WTC11 (cell line): ENCODE measurements at regions not wholly inside any gene's neighbourhood (a gene's known extent, or its start where the extent isn't known, plus 50 kb on each side); places are given as distances from the start of the nearest gene placed in this dataset.

Source experiments
- ATAC-seq: fragments of 200-7000 bp; cut with Tn5 transposase; 2 replicates; pipeline ENCODE4 v1.10.0; 2021; ENCODE audit warnings: mild to moderate bottlenecking, moderate library complexity
- CTCF ChIA-PET: fragments of 300-600 bp; sonication (Branson Sonifier 250); formaldehyde crosslinking; loops from one replicate; lab custom pipeline; 2021; ENCODE audit warnings: antibody characterized with exemption; lab: Charles Lee
- POLR2A ChIA-PET: fragments of 350-600 bp; sonication (Branson Sonifier 250); formaldehyde crosslinking; loops from one replicate; lab custom pipeline; 2021; ENCODE audit warnings: antibody characterized with exemption; lab: Charles Lee
- DNase-seq: peaks from one replicate; pipeline ENCODE4 v3.0.0; 2021; ENCODE audit warnings: low spot score
- H3K27ac Mint-ChIP-seq: 2 replicates; pipeline ENCODE4 v1.8.0; 2021; ENCODE audit warnings: mixed read lengths
- H3K27me3 Mint-ChIP-seq: 2 replicates; pipeline ENCODE4 v1.8.0; 2021; ENCODE audit warnings: low read depth, mild to moderate bottlenecking, moderate library complexity, mixed read lengths
- H3K36me3 Mint-ChIP-seq: 2 replicates; pipeline ENCODE4 v1.8.0; 2021; ENCODE audit warnings: mixed read lengths
- H3K4me1 Mint-ChIP-seq: 2 replicates; pipeline ENCODE4 v1.8.0; 2022; ENCODE audit warnings: mixed read lengths
- H3K4me3 Mint-ChIP-seq: 2 replicates; pipeline ENCODE4 v1.8.0; 2021; ENCODE audit warnings: mild to moderate bottlenecking, moderate library complexity, mixed read lengths
- H3K9me3 Mint-ChIP-seq: 2 replicates; pipeline ENCODE4 v1.8.0; 2021; ENCODE audit warnings: mixed read lengths
- JAZF1 ChIP-seq: fragments of 250-450 bp; sonication (Bioruptor Pico); IDR thresholded peaks from 2 replicates; pipeline ENCODE4 v1.9.0; 2021; ENCODE audit warnings: moderate library complexity, mild to moderate bottlenecking, inconsistent platforms
- NFE2L1 ChIP-seq: sonication (generic); formaldehyde crosslinking; IDR thresholded peaks from 2 replicates; pipeline ENCODE4 v1.8.1; 2023; ENCODE audit warnings: missing genetic modification reagents
- NR3C1 ChIP-seq: sonication (generic); formaldehyde crosslinking; conservative IDR thresholded peaks from 2 replicates; pipeline ENCODE4 v1.8.1; 2023; ENCODE audit warnings: low read depth, mild to moderate bottlenecking, missing genetic modification reagents
- ZNF263 ChIP-seq: sonication (generic); formaldehyde crosslinking; IDR thresholded peaks from 2 replicates; pipeline ENCODE4 v1.8.1; 2022; ENCODE audit warnings: low read depth, mild to moderate bottlenecking, moderate library complexity, missing genetic modification reagents
- ZNF423 ChIP-seq: fragments of 250-450 bp; sonication (Bioruptor Pico); IDR thresholded peaks from 2 replicates; pipeline ENCODE4 v2.1.2; 2022; ENCODE audit warnings: mild to moderate bottlenecking, moderate library complexity
- TF ChIP-seq, protein P1 (sequence below): sonication (generic); formaldehyde crosslinking; IDR thresholded peaks from 2 replicates; pipeline ENCODE4 v1.8.0; 2022; ENCODE audit warnings: mild to moderate bottlenecking, missing genetic modification reagents
- TF ChIP-seq, protein P2 (sequence below): sonication (generic); formaldehyde crosslinking; IDR thresholded peaks from 2 replicates; pipeline ENCODE4 v1.8.0; 2023; ENCODE audit warnings: missing genetic modification reagents
- TF ChIP-seq, protein P3 (sequence below): sonication (generic); formaldehyde crosslinking; IDR thresholded peaks from 2 replicates; pipeline ENCODE4 v1.8.1; 2023; ENCODE audit warnings: mild to moderate bottlenecking, missing genetic modification reagents, moderate library complexity
- TF ChIP-seq, protein P4 (sequence below): fragments of 250-450 bp; sonication (Bioruptor Pico); IDR thresholded peaks from 2 replicates; pipeline ENCODE4 v1.9.0; 2021; ENCODE audit warnings: mild to moderate bottlenecking
- TF ChIP-seq, protein P5 (sequence below): sonication (generic); formaldehyde crosslinking; conservative IDR thresholded peaks from 2 replicates; pipeline ENCODE4 v1.8.1; 2023; ENCODE audit warnings: mild to moderate bottlenecking, low read depth, missing genetic modification reagents, moderate library complexity
- TF ChIP-seq, protein P6 (sequence below): fragments of 200-600 bp; IDR thresholded peaks from 2 replicates; pipeline ENCODE4 v1.8.0; 2022; ENCODE audit warnings: antibody characterized with exemption
- TF ChIP-seq, protein P7 (sequence below): sonication (generic); formaldehyde crosslinking; IDR thresholded peaks from 2 replicates; pipeline ENCODE4 v1.8.0; 2023; ENCODE audit warnings: missing genetic modification reagents, mild to moderate bottlenecking, borderline replicate concordance
- TF ChIP-seq, protein P8 (sequence below): fragments of 250-450 bp; sonication (Bioruptor Pico); IDR thresholded peaks from 2 replicates; pipeline ENCODE4 v1.9.0; 2021; ENCODE audit warnings: moderate library complexity, mild to moderate bottlenecking, inconsistent platforms, borderline replicate concordance

DNA sequence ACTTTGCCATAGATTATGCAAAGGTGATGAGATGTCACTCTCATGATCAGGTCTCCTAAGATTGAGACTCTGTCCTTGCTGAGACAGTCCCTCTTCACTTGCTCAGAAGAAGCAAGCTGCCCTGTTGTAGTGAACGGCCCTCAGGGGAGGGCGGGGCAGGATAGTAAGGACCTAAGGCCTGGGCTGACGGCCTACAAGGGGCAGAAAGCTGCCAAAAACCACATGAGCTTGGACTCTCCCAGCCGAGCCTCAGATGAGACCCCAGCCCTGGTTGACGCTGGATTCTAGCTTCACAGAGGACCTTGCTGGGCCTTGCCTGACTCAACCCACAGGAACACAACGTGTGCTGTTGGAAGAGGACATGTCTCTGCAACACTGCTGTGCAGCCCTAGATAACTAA is 1182.5 kb downstream of the TBC1D22A start:
- Mint-ChIP-seq H3K4me3 (no peak overlapping the region), H3K27ac (no peak overlapping the region), H3K9me3 (peaks cover 28% of the 10 kb centered on the region), H3K4me1 (peaks cover 8% of the 10 kb centered on the region), H3K27me3 (no peaks in the 10 kb centered on the region), H3K36me3 (no peaks in the 10 kb centered on the region)
- ATAC-seq (no peak), DNase-seq (no peak)
- no peak for TF ChIP-seq JAZF1 (CRISPR knock-in tag)
- TF ChIP-seq NR3C1, result no peak
- TF ChIP-seq, protein P1, sequence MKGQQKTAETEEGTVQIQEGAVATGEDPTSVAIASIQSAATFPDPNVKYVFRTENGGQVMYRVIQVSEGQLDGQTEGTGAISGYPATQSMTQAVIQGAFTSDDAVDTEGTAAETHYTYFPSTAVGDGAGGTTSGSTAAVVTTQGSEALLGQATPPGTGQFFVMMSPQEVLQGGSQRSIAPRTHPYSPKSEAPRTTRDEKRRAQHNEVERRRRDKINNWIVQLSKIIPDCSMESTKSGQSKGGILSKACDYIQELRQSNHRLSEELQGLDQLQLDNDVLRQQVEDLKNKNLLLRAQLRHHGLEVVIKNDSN (CRISPR knock-in tag), result no peak
- POLR2A ChIA-PET, result no interaction called here
- CTCF ChIA-PET, result no interaction called here

DNA sequence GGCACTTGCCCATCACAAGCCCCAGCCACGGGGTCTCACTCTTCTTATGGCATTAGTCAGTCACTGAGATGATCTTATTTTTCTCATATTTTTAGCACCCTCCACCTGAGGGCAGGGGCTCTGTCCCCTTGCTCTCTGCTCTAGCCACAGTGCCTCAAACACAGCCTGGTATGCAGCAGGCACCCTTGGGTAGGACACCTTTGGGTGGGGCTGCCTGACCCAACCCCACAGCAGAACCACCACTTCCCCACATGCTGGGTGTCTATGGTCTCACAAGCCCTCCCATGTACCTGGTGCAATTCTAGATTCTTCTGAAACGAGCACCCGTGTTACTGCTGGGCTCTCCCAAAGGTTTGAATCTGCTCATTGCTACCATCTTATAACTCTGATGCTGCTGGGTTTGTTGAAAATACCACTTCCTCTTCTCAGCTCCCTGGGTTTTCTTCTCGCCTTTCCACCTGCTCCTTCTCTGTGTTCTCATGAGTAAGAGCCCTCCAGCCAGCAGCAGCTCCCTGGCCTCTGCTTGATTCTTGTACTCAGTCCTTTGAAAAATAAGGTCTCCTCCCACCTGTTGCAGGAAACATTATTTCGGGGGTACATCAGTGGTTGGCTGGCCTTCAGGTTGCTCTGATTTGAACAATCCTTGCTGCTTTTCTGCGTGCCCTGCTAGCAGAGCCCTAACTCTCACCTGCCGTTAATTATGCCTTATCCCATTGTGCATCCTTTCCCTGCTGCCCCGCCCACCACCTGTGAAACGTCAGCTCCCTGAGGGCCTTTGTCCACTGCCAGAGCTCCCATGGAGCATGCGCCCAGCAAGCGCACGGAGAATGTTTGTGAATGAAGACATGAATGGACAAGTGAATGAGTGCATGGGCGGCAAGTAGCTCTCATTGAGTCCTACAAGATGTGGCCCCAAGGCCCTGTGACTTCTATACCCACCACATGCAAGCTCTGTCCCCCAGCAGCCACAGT is 1181.6 kb downstream of the TBC1D22A start:
- POLR2A ChIA-PET, result no interaction called here
- H3K9me3 Mint-ChIP-seq, result peaks cover 19% of the 10 kb centered on the region
- no peaks in the 10 kb centered on the region for H3K36me3 Mint-ChIP-seq
- TF ChIP-seq, protein P2, sequence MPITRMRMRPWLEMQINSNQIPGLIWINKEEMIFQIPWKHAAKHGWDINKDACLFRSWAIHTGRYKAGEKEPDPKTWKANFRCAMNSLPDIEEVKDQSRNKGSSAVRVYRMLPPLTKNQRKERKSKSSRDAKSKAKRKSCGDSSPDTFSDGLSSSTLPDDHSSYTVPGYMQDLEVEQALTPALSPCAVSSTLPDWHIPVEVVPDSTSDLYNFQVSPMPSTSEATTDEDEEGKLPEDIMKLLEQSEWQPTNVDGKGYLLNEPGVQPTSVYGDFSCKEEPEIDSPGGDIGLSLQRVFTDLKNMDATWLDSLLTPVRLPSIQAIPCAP (CRISPR knock-in tag), result no peak
- no peak for TF ChIP-seq NFE2L1
- TF ChIP-seq, protein P3, sequence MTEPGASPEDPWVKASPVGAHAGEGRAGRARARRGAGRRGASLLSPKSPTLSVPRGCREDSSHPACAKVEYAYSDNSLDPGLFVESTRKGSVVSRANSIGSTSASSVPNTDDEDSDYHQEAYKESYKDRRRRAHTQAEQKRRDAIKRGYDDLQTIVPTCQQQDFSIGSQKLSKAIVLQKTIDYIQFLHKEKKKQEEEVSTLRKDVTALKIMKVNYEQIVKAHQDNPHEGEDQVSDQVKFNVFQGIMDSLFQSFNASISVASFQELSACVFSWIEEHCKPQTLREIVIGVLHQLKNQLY (CRISPR knock-in tag), result no peak
- no peak overlapping the region for H3K27ac Mint-ChIP-seq
- peaks cover 8% of the 10 kb centered on the region for H3K4me1 Mint-ChIP-seq
- no peaks in the 10 kb centered on the region for H3K27me3 Mint-ChIP-seq
- ATAC-seq, result no peak
- no peak overlapping the region for H3K4me3 Mint-ChIP-seq
- CTCF ChIA-PET, result no interaction called here
- DNase-seq, result no peak

DNA sequence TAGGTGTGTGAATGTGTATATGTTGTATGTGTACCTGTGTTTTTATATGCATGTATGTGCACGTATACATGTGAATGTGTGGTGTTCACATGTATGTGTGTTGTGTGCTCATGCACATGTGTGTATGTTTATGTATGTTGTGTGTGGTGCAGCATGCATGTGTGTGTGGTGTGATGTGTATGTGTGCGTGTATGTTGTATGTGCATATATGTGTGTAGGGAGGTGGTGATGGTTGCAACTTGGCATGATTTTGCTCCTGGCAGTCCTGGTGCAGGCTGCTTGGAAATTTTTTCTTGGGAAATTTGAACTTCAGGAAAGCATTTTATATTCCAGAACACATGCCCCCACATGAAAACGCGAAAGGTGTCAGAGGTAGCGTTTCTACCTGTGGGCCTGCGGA is 1177.8 kb downstream of the TBC1D22A start:
- peaks cover 34% of the 10 kb centered on the region for H3K9me3 Mint-ChIP-seq
- H3K27me3 Mint-ChIP-seq, result no peaks in the 10 kb centered on the region
- peaks cover 4% of the 10 kb centered on the region for H3K36me3 Mint-ChIP-seq
- no peak overlapping the region for H3K4me3 Mint-ChIP-seq
- DNase-seq, result no peak
- H3K4me1 Mint-ChIP-seq, result peaks cover 8% of the 10 kb centered on the region
- ChIA-PET CTCF (no interaction called here), POLR2A (no interaction called here)
- H3K27ac Mint-ChIP-seq, result no peak overlapping the region
- ATAC-seq, result no peak
- TF ChIP-seq, protein P4, sequence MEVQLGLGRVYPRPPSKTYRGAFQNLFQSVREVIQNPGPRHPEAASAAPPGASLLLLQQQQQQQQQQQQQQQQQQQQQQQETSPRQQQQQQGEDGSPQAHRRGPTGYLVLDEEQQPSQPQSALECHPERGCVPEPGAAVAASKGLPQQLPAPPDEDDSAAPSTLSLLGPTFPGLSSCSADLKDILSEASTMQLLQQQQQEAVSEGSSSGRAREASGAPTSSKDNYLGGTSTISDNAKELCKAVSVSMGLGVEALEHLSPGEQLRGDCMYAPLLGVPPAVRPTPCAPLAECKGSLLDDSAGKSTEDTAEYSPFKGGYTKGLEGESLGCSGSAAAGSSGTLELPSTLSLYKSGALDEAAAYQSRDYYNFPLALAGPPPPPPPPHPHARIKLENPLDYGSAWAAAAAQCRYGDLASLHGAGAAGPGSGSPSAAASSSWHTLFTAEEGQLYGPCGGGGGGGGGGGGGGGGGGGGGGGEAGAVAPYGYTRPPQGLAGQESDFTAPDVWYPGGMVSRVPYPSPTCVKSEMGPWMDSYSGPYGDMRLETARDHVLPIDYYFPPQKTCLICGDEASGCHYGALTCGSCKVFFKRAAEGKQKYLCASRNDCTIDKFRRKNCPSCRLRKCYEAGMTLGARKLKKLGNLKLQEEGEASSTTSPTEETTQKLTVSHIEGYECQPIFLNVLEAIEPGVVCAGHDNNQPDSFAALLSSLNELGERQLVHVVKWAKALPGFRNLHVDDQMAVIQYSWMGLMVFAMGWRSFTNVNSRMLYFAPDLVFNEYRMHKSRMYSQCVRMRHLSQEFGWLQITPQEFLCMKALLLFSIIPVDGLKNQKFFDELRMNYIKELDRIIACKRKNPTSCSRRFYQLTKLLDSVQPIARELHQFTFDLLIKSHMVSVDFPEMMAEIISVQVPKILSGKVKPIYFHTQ (CRISPR knock-in tag), result no peak
- TF ChIP-seq, protein P5, sequence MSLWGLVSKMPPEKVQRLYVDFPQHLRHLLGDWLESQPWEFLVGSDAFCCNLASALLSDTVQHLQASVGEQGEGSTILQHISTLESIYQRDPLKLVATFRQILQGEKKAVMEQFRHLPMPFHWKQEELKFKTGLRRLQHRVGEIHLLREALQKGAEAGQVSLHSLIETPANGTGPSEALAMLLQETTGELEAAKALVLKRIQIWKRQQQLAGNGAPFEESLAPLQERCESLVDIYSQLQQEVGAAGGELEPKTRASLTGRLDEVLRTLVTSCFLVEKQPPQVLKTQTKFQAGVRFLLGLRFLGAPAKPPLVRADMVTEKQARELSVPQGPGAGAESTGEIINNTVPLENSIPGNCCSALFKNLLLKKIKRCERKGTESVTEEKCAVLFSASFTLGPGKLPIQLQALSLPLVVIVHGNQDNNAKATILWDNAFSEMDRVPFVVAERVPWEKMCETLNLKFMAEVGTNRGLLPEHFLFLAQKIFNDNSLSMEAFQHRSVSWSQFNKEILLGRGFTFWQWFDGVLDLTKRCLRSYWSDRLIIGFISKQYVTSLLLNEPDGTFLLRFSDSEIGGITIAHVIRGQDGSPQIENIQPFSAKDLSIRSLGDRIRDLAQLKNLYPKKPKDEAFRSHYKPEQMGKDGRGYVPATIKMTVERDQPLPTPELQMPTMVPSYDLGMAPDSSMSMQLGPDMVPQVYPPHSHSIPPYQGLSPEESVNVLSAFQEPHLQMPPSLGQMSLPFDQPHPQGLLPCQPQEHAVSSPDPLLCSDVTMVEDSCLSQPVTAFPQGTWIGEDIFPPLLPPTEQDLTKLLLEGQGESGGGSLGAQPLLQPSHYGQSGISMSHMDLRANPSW, result no peak
- TF ChIP-seq, protein P6, sequence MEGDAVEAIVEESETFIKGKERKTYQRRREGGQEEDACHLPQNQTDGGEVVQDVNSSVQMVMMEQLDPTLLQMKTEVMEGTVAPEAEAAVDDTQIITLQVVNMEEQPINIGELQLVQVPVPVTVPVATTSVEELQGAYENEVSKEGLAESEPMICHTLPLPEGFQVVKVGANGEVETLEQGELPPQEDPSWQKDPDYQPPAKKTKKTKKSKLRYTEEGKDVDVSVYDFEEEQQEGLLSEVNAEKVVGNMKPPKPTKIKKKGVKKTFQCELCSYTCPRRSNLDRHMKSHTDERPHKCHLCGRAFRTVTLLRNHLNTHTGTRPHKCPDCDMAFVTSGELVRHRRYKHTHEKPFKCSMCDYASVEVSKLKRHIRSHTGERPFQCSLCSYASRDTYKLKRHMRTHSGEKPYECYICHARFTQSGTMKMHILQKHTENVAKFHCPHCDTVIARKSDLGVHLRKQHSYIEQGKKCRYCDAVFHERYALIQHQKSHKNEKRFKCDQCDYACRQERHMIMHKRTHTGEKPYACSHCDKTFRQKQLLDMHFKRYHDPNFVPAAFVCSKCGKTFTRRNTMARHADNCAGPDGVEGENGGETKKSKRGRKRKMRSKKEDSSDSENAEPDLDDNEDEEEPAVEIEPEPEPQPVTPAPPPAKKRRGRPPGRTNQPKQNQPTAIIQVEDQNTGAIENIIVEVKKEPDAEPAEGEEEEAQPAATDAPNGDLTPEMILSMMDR, result no peak
- TF ChIP-seq, protein P7, sequence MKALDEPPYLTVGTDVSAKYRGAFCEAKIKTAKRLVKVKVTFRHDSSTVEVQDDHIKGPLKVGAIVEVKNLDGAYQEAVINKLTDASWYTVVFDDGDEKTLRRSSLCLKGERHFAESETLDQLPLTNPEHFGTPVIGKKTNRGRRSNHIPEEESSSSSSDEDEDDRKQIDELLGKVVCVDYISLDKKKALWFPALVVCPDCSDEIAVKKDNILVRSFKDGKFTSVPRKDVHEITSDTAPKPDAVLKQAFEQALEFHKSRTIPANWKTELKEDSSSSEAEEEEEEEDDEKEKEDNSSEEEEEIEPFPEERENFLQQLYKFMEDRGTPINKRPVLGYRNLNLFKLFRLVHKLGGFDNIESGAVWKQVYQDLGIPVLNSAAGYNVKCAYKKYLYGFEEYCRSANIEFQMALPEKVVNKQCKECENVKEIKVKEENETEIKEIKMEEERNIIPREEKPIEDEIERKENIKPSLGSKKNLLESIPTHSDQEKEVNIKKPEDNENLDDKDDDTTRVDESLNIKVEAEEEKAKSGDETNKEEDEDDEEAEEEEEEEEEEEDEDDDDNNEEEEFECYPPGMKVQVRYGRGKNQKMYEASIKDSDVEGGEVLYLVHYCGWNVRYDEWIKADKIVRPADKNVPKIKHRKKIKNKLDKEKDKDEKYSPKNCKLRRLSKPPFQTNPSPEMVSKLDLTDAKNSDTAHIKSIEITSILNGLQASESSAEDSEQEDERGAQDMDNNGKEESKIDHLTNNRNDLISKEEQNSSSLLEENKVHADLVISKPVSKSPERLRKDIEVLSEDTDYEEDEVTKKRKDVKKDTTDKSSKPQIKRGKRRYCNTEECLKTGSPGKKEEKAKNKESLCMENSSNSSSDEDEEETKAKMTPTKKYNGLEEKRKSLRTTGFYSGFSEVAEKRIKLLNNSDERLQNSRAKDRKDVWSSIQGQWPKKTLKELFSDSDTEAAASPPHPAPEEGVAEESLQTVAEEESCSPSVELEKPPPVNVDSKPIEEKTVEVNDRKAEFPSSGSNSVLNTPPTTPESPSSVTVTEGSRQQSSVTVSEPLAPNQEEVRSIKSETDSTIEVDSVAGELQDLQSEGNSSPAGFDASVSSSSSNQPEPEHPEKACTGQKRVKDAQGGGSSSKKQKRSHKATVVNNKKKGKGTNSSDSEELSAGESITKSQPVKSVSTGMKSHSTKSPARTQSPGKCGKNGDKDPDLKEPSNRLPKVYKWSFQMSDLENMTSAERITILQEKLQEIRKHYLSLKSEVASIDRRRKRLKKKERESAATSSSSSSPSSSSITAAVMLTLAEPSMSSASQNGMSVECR (CRISPR knock-in tag), result no peak
- no peak for TF ChIP-seq ZNF423
- no peak for TF ChIP-seq ZNF263 (CRISPR knock-in tag)
- TF ChIP-seq, protein P8, sequence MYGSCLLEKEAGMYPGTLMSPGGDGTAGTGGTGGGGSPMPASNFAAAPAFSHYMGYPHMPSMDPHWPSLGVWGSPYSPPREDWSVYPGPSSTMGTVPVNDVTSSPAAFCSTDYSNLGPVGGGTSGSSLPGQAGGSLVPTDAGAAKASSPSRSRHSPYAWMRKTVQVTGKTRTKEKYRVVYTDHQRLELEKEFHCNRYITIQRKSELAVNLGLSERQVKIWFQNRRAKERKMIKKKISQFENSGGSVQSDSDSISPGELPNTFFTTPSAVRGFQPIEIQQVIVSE (CRISPR knock-in tag), result no peak
